PC-9 (cell line): ENCODE measurements at regions not wholly inside any gene's neighbourhood (a gene's known extent, or its start where the extent isn't known, plus 50 kb on each side); places are given as distances from the start of the nearest gene placed in this dataset.

Experiments
- BruUV-seq: library from RNA; stranded (reverse); fragments of 400-500 nt; replicated peaks from 2 replicates; lab custom pipeline; 2021; lab: Mats Ljungman, UMichigan
- CTCF ChIA-PET: fragments of 300-600 bp; sonication (Branson Sonifier 250); formaldehyde crosslinking; loops from one replicate; lab custom pipeline; 2022; ENCODE audit warnings: antibody characterized with exemption; lab: Charles Lee
- POLR2A ChIA-PET: fragments of 300-600 bp; sonication (Branson Sonifier 250); formaldehyde crosslinking; loops from one replicate; lab custom pipeline; 2022; ENCODE audit warnings: antibody characterized with exemption; ENCODE audit not compliant: unreplicated experiment; lab: Charles Lee
- DNase-seq, 2 experiments: peaks; one replicate each; pipeline versions ENCODE4 v3.0.0 to v3.0.0-alpha.2; 2015 to 2022; ENCODE audit warnings: mixed read lengths in 1 of 2
- H2AFZ ChIP-seq: fragments of 200-600 bp; sonication (generic); 2 replicates; pipeline ENCODE4 v1.8.1; 2017; ENCODE audit warnings: antibody characterized with exemption
- H3F3A ChIP-seq: fragments of 200-600 bp; sonication (generic); 2 replicates; pipeline ENCODE4 v1.8.1; 2017; ENCODE audit warnings: antibody characterized with exemption, mild to moderate bottlenecking, low read depth; ENCODE audit not compliant: insufficient read depth
- H3K27ac ChIP-seq: fragments of 200-600 bp; sonication (generic); 2 replicates; pipeline ENCODE4 v1.6.1; 2016; ENCODE audit warnings: mixed run types
- H3K27me3 ChIP-seq: fragments of 200-600 bp; sonication (generic); 2 replicates; pipeline ENCODE4 v1.6.1; 2016; ENCODE audit warnings: low read depth, mixed run types; ENCODE audit not compliant: insufficient read depth
- H3K36me3 ChIP-seq: fragments of 200-600 bp; sonication (generic); 2 replicates; pipeline ENCODE4 v1.6.1; 2016; ENCODE audit warnings: low read depth, mixed run types
- H3K4me1 ChIP-seq: fragments of 200-600 bp; sonication (generic); replicated peaks from 2 replicates; pipeline ENCODE4 v1.6.1; 2016; ENCODE audit warnings: mixed run types; ENCODE audit not compliant: insufficient read depth
- H3K4me2 ChIP-seq: fragments of 200-600 bp; sonication (generic); 2 replicates; pipeline ENCODE4 v1.6.1; 2017; ENCODE audit warnings: mixed run types
- H3K4me3 ChIP-seq: fragments of 200-600 bp; sonication (generic); 2 replicates; pipeline ENCODE4 v1.6.1; 2016; ENCODE audit warnings: mixed run types
- H3K79me2 ChIP-seq: fragments of 200-600 bp; sonication (generic); 2 replicates; pipeline ENCODE4 v1.6.1; 2017; ENCODE audit warnings: low read depth, mixed run types
- H3K9me2 ChIP-seq: fragments of 200-600 bp; sonication (generic); 2 replicates; pipeline ENCODE4 v1.8.1; 2017; ENCODE audit warnings: mild to moderate bottlenecking; ENCODE audit not compliant: insufficient read depth
- H3K9me3 ChIP-seq: fragments of 200-600 bp; sonication (generic); 2 replicates; pipeline ENCODE4 v1.8.1; 2016; ENCODE audit warnings: low read depth; ENCODE audit not compliant: insufficient read depth
- H4K20me1 ChIP-seq: fragments of 200-600 bp; sonication (generic); 2 replicates; pipeline ENCODE4 v1.8.1; 2017; ENCODE audit not compliant: insufficient read depth
- CTCF ChIP-seq: fragments of 200-600 bp; sonication (generic); conservative IDR thresholded peaks from 2 replicates; pipeline ENCODE4 v1.6.1; 2017; ENCODE audit warnings: mixed run types, antibody characterized with exemption, mild to moderate bottlenecking, moderate library complexity
- EZH2 ChIP-seq: fragments of 200-600 bp; sonication (generic); IDR thresholded peaks from 2 replicates; pipeline ENCODE4 v1.8.0; 2017; ENCODE audit warnings: antibody characterized with exemption, low read depth
- intact Hi-C: fragments of 100-400 bp; cut with micrococcal nuclease; formaldehyde crosslinking; loops from one replicate; pipeline ENCODE4 v1.10.0; 2022; ENCODE audit not compliant: unreplicated experiment

- intact Hi-C loops: no loop called here
- Histone ChIP-seq H3K9me3 (no peaks in the 10 kb centered on the region), H3F3A (no peaks in the 10 kb centered on the region), H3K4me3 (no peak overlapping the region), H3K9me2 (no peaks in the 10 kb centered on the region; the same call in 1 of the 2 replicates), H3K4me1 (no peaks in the 10 kb centered on the region), H3K27me3 (peaks cover 31% of the 10 kb centered on the region; the same call in 1 of the 2 replicates), H2AFZ (no peak overlapping the region), H4K20me1 (no peaks in the 10 kb centered on the region), H3K27ac (no peak overlapping the region), H3K79me2 (no peaks in the 10 kb centered on the region), H3K36me3 (no peaks in the 10 kb centered on the region), H3K4me2 (no peak overlapping the region)
- DNase-seq: no peak
- no peak for TF ChIP-seq EZH2
- no peak for TF ChIP-seq CTCF
- ChIA-PET POLR2A (no interaction called here), CTCF (no interaction called here)
- no TSS peak for BruUV-seq
These were observed 131.5 kb downstream of the RNASET2 start for GRCh38 chr6:166824880-166825250.

GRCh38 chr6:166824146-166824879 is 132.0 kb downstream of the RNASET2 start:
- BruUV-seq: no TSS peak
- TF ChIP-seq CTCF (no peak), EZH2 (no peak)
- intact Hi-C loops: no loop called here

GRCh38 chr6:166822609-166823008 is 133.7 kb downstream of the RNASET2 start:
- peaks cover 44% of the 10 kb centered on the region for H3K27me3 ChIP-seq
- intact Hi-C loops: no loop called here
- ChIA-PET CTCF (no interaction called here), POLR2A (no interaction called here)
- TF ChIP-seq CTCF (no peak), EZH2 (no peak)
- H3K27ac ChIP-seq: no peak overlapping the region
- BruUV-seq: no TSS peak
- DNase-seq: no peak
- H3K4me3 ChIP-seq: no peak overlapping the region
- no peaks in the 10 kb centered on the region; the same call in 1 of the 2 replicates for H3K9me2 ChIP-seq
- no peaks in the 10 kb centered on the region for H3K79me2 ChIP-seq
- H3K36me3 ChIP-seq: no peaks in the 10 kb centered on the region
- H3K4me2 ChIP-seq: no peak overlapping the region
- H3K9me3 ChIP-seq: no peaks in the 10 kb centered on the region
- H3K4me1 ChIP-seq: no peaks in the 10 kb centered on the region
- H4K20me1 ChIP-seq: no peaks in the 10 kb centered on the region
- no peaks in the 10 kb centered on the region for H3F3A ChIP-seq
- no peak overlapping the region for H2AFZ ChIP-seq

More at GRCh38 chr6:166824146-166824879, 132.0 kb downstream of the RNASET2 start:
- CTCF ChIA-PET: no interaction called here
- Histone ChIP-seq H3K4me2 (no peak overlapping the region), H3K79me2 (no peaks in the 10 kb centered on the region), H3F3A (no peaks in the 10 kb centered on the region), H3K9me3 (no peaks in the 10 kb centered on the region), H3K27ac (no peak overlapping the region), H3K27me3 (peaks cover 37% of the 10 kb centered on the region; the same call in 1 of the 2 replicates), H3K36me3 (no peaks in the 10 kb centered on the region), H2AFZ (no peak overlapping the region), H3K4me1 (no peaks in the 10 kb centered on the region), H4K20me1 (no peaks in the 10 kb centered on the region), H3K4me3 (no peak overlapping the region), H3K9me2 (no peaks in the 10 kb centered on the region; the same call in 1 of the 2 replicates)
- no peak for DNase-seq
- POLR2A ChIA-PET: no interaction called here
